ENCODE measurements at regions not wholly inside any gene's neighbourhood (a gene's known extent, or its start where the extent isn't known, plus 50 kb on each side); places are given as distances from the start of the nearest gene placed in this dataset.

GRCh38 chr2:43057026-43057741 is 169.2 kb downstream of the ZFP36L2 start:
- TF ChIP-seq CTCF (IDR thresholded peaks at IDR 0.05; ENCODE audit: low read depth, low read length, poor library complexity, severe bottlenecking): no peak
- no peak for TF ChIP-seq EZH2phosphoT487 (IDR thresholded peaks at IDR 0.05; ENCODE audit: borderline replicate concordance, low read length)
- no peak overlapping the region for H3K4me3 ChIP-seq (ENCODE audit: low read length)
- no peaks in the 10 kb centered on the region for H3K36me3 ChIP-seq (ENCODE audit: control insufficient read depth, low read length)
- H3K9me2 ChIP-seq (replicated peaks; ENCODE audit: control insufficient read depth, low read length): no peaks in the 10 kb centered on the region
- H3F3A ChIP-seq (ENCODE audit: control insufficient read depth, insufficient read depth): no peaks in the 10 kb centered on the region
- H3K27me3 ChIP-seq (ENCODE audit: control insufficient read depth, low read length): peaks cover 38% of the 10 kb centered on the region
- no peaks in the 10 kb centered on the region for H3K9me3 ChIP-seq (ENCODE audit: control insufficient read depth, insufficient read depth, low read length)
- H3K4me1 ChIP-seq (ENCODE audit: control insufficient read depth, low read length): no peaks in the 10 kb centered on the region
- H4K20me1 ChIP-seq (ENCODE audit: control insufficient read depth, insufficient read depth, low read depth, low read length): no peaks in the 10 kb centered on the region
- no peak overlapping the region for H3K27ac ChIP-seq (ENCODE audit: low read depth, low read length)
- H3K4me2 ChIP-seq (ENCODE audit: low read length): no peak overlapping the region
- H3K79me2 ChIP-seq (ENCODE audit: control insufficient read depth, low read length): no peaks in the 10 kb centered on the region

- Histone ChIP-seq H3K27me3 (ENCODE audit: control insufficient read depth, low read length) (peaks cover 41% of the 10 kb centered on the region), H4K20me1 (ENCODE audit: control insufficient read depth, insufficient read depth, low read depth, low read length) (no peaks in the 10 kb centered on the region), H3K27ac (ENCODE audit: low read depth, low read length) (no peak overlapping the region), H3K9me3 (ENCODE audit: control insufficient read depth, insufficient read depth, low read length) (no peaks in the 10 kb centered on the region), H3K4me1 (ENCODE audit: control insufficient read depth, low read length) (no peaks in the 10 kb centered on the region), H3K79me2 (ENCODE audit: control insufficient read depth, low read length) (no peaks in the 10 kb centered on the region), H3F3A (ENCODE audit: control insufficient read depth, insufficient read depth) (no peaks in the 10 kb centered on the region), H3K9me2 (replicated peaks; ENCODE audit: control insufficient read depth, low read length) (no peaks in the 10 kb centered on the region), H3K4me3 (ENCODE audit: low read length) (no peak overlapping the region), H3K36me3 (ENCODE audit: control insufficient read depth, low read length) (no peaks in the 10 kb centered on the region), H3K4me2 (ENCODE audit: low read length) (no peak overlapping the region)
- TF ChIP-seq CTCF (IDR thresholded peaks at IDR 0.05; ENCODE audit: low read depth, low read length, poor library complexity, severe bottlenecking): no peak
- TF ChIP-seq EZH2phosphoT487 (IDR thresholded peaks at IDR 0.05; ENCODE audit: borderline replicate concordance, low read length): no peak
These were observed 170.4 kb downstream of the ZFP36L2 start for GRCh38 chr2:43055985-43056384.

GRCh38 chr2:43055086-43055912 is 171.1 kb downstream of the ZFP36L2 start:
- H3K9me2 ChIP-seq (replicated peaks; ENCODE audit: control insufficient read depth, low read length): no peaks in the 10 kb centered on the region
- no peaks in the 10 kb centered on the region for H4K20me1 ChIP-seq (ENCODE audit: control insufficient read depth, insufficient read depth, low read depth, low read length)
- no peak overlapping the region for H3K4me2 ChIP-seq (ENCODE audit: low read length)
- no peaks in the 10 kb centered on the region for H3K79me2 ChIP-seq (ENCODE audit: control insufficient read depth, low read length)
- H3K27ac ChIP-seq (ENCODE audit: low read depth, low read length): no peak overlapping the region
- no peaks in the 10 kb centered on the region for H3K4me1 ChIP-seq (ENCODE audit: control insufficient read depth, low read length)
- H3K4me3 ChIP-seq (ENCODE audit: low read length): no peak overlapping the region
- peaks cover 48% of the 10 kb centered on the region for H3K27me3 ChIP-seq (ENCODE audit: control insufficient read depth, low read length)
- no peaks in the 10 kb centered on the region for H3K36me3 ChIP-seq (ENCODE audit: control insufficient read depth, low read length)
- no peaks in the 10 kb centered on the region for H3F3A ChIP-seq (ENCODE audit: control insufficient read depth, insufficient read depth)
- TF ChIP-seq EZH2phosphoT487 (IDR thresholded peaks at IDR 0.05; ENCODE audit: borderline replicate concordance, low read length): no peak
- no peak for TF ChIP-seq CTCF (IDR thresholded peaks at IDR 0.05; ENCODE audit: low read depth, low read length, poor library complexity, severe bottlenecking)
- H3K9me3 ChIP-seq (ENCODE audit: control insufficient read depth, insufficient read depth, low read length): no peaks in the 10 kb centered on the region
